Gastroesophageal sphincter (tissue), 3 donors: ENCODE measurements at regions not wholly inside any gene's neighbourhood (a gene's known extent, or its start where the extent isn't known, plus 50 kb on each side); places are given as distances from the start of the nearest gene placed in this dataset.

Experiments
- CTCF ChIP-seq, 4 experiments: fragments of 200-600 bp in 2 of 4; fragments of 450-650 bp in 2 of 4; sonication (generic) in 1 of 4; IDR thresholded peaks; one replicate each; pipeline ENCODE4 v1.5.1; 2017 to 2019; ENCODE audit warnings: antibody characterized with exemption in 4 of 4, mild to moderate bottlenecking in 2 of 4, moderate library complexity in 2 of 4
- EP300 ChIP-seq: sonication (generic); formaldehyde crosslinking; IDR thresholded peaks from one replicate; pipeline ENCODE4 v1.6.1; 2017; ENCODE audit warnings: antibody characterized with exemption, mild to moderate bottlenecking
- POLR2A ChIP-seq, 2 donors: fragments of 450-650 bp; IDR thresholded peaks; one replicate each; pipeline ENCODE4 v1.6.1; 2017; ENCODE audit warnings: antibody characterized with exemption in 2 of 2, mild to moderate bottlenecking in 2 of 2, moderate library complexity in 1 of 2
- POLR2AphosphoS5 ChIP-seq: sonication (generic); formaldehyde crosslinking; IDR thresholded peaks from one replicate; pipeline ENCODE4 v1.6.1; 2017; ENCODE audit warnings: antibody characterized with exemption

GRCh38 chr21:35833991-35834390 lies 226.3 kb downstream of the SETD4 start:
- TF ChIP-seq POLR2A (IDR thresholded peaks at IDR 0.05), result no peak
- TF ChIP-seq CTCF (IDR thresholded peaks at IDR 0.05), result no peak
- TF ChIP-seq POLR2AphosphoS5, result no peak
- TF ChIP-seq EP300, result no peak
